GM18861 (cell line): ENCODE measurements at regions not wholly inside any gene's neighbourhood (a gene's known extent, or its start where the extent isn't known, plus 50 kb on each side); places are given as distances from the start of the nearest gene placed in this dataset.

Experiments
- ATAC-seq: cut with Tn5 transposase; IDR thresholded peaks from one replicate; pipeline ENCODE4 v1.9.1; 2021; ENCODE audit not compliant: unreplicated experiment

- no peak for ATAC-seq
Observed at GRCh38 chr9:87236546-87236945, 261.1 kb upstream of the DAPK1 start.

GRCh38 chr9:87237336-87237735 is 260.3 kb upstream of the DAPK1 start:
- no peak for ATAC-seq

- ATAC-seq = no peak
Observed at GRCh38 chr9:87238545-87238944, 259.1 kb upstream of the DAPK1 start.

GRCh38 chr9:87239312-87239711 is 258.4 kb upstream of the DAPK1 start:
- no peak for ATAC-seq

GRCh38 chr9:87243602-87244001 is 254.1 kb upstream of the DAPK1 start:
- no peak for ATAC-seq

- ATAC-seq = no peak
Observed at GRCh38 chr9:87245271-87245670, 252.4 kb upstream of the DAPK1 start.

- ATAC-seq = no peak
Observed at GRCh38 chr9:87247097-87247496, 250.6 kb upstream of the DAPK1 start.

- ATAC-seq = no peak
Observed at GRCh38 chr9:87249029-87249428, 248.6 kb upstream of the DAPK1 start.

- no peak for ATAC-seq
Observed at GRCh38 chr9:87250205-87250604, 247.5 kb upstream of the DAPK1 start.

GRCh38 chr9:87255431-87256155 is 242.1 kb upstream of the DAPK1 start:
- no peak for ATAC-seq

GRCh38 chr9:87256973-87257372 is 240.7 kb upstream of the DAPK1 start:
- ATAC-seq = no peak

- no peak for ATAC-seq
Observed at GRCh38 chr9:87259543-87260518, 237.8 kb upstream of the DAPK1 start.

GRCh38 chr9:87263291-87263690 is 234.4 kb upstream of the DAPK1 start:
- ATAC-seq = no peak

- ATAC-seq = no peak
Observed at GRCh38 chr9:87266697-87267096, 231.0 kb upstream of the DAPK1 start.

- ATAC-seq = no peak
Observed at GRCh38 chr9:87267251-87268070, 230.2 kb upstream of the DAPK1 start.

GRCh38 chr9:87269296-87270176 is 228.1 kb upstream of the DAPK1 start:
- ATAC-seq = no peak

- ATAC-seq = no peak
Observed at GRCh38 chr9:87270221-87270847, 227.3 kb upstream of the DAPK1 start.

GRCh38 chr9:87270848-87271234 is 226.8 kb upstream of the DAPK1 start:
- ATAC-seq = no peak

- no peak for ATAC-seq
Observed at GRCh38 chr9:87271696-87272477, 225.8 kb upstream of the DAPK1 start.
